HG03039 (cell line): ENCODE measurements at regions not wholly inside any gene's neighbourhood (a gene's known extent, or its start where the extent isn't known, plus 50 kb on each side); places are given as distances from the start of the nearest gene placed in this dataset.
"Not testable (repeated sequence)": the region's sequence is repeated elsewhere in the genome, so short reads cannot be mapped to it uniquely, and the experiment has no call there.

Source experiments
- ATAC-seq: cut with Tn5 transposase; IDR thresholded peaks from one replicate; pipeline ENCODE4 v1.9.1; 2021; ENCODE audit warnings: mild to moderate bottlenecking, moderate library complexity; ENCODE audit not compliant: unreplicated experiment

- ATAC-seq = no peak
Observed at GRCh38 chr19:29015569-29015968, 197.4 kb downstream of the UQCRFS1 start.

GRCh38 chr19:29014857-29015436, 198.0 kb downstream of the UQCRFS1 start:
- ATAC-seq = no peak

GRCh38 chr19:29013988-29014387, 199.0 kb downstream of the UQCRFS1 start:
- no peak for ATAC-seq

- ATAC-seq = no peak
Observed at GRCh38 chr19:29013325-29013724, 199.6 kb downstream of the UQCRFS1 start.

- ATAC-seq = no peak
Observed at GRCh38 chr19:29012457-29012856, 200.5 kb downstream of the UQCRFS1 start.

- no peak for ATAC-seq
Observed at GRCh38 chr19:29010276-29010675, 202.7 kb downstream of the UQCRFS1 start.

- no peak for ATAC-seq
Observed at GRCh38 chr19:29006057-29006735, 206.8 kb downstream of the UQCRFS1 start.

GRCh38 chr19:29004796-29005195, 208.2 kb downstream of the UQCRFS1 start:
- no peak for ATAC-seq

- no peak for ATAC-seq
Observed at GRCh38 chr19:29003641-29004409, 209.1 kb downstream of the UQCRFS1 start.

- no peak for ATAC-seq
Observed at GRCh38 chr19:29002336-29002735, 210.6 kb downstream of the UQCRFS1 start.

GRCh38 chr19:29001597-29002245, 211.2 kb downstream of the UQCRFS1 start:
- no peak for ATAC-seq

GRCh38 chr19:29001141-29001581, 211.8 kb downstream of the UQCRFS1 start:
- ATAC-seq = no peak

GRCh38 chr19:28999724-29000433, 213.1 kb downstream of the UQCRFS1 start:
- no peak for ATAC-seq

- ATAC-seq = no peak
Observed at GRCh38 chr19:28998974-28999373, 214.0 kb downstream of the UQCRFS1 start.

- not testable (repeated sequence) for ATAC-seq
Observed at GRCh38 chr19:28997866-28998265, 215.1 kb downstream of the UQCRFS1 start.

- ATAC-seq = no peak
Observed at GRCh38 chr19:28990522-28990921, 222.4 kb downstream of the UQCRFS1 start.

- ATAC-seq = no peak
Observed at GRCh38 chr19:28989739-28990138, 223.2 kb downstream of the UQCRFS1 start.

- ATAC-seq = no peak
Observed at GRCh38 chr19:28988066-28988465, 224.9 kb downstream of the UQCRFS1 start.

GRCh38 chr19:28987177-28987576, 225.8 kb downstream of the UQCRFS1 start:
- no peak for ATAC-seq

GRCh38 chr19:28985201-28985600, 227.8 kb downstream of the UQCRFS1 start:
- ATAC-seq = no peak

GRCh38 chr19:28984315-28984714, 228.6 kb downstream of the UQCRFS1 start:
- no peak for ATAC-seq
